IPS-18c (cell line): ENCODE measurements at regions not wholly inside any gene's neighbourhood (a gene's known extent, or its start where the extent isn't known, plus 50 kb on each side); places are given as distances from the start of the nearest gene placed in this dataset.

Source experiments
- H3K4me3 ChIP-seq: 2 replicates; pipeline ENCODE4 v1.7.0; 2013; ENCODE audit warnings: low read depth, mild to moderate bottlenecking, low read length, moderate library complexity; ENCODE audit not compliant: insufficient read depth
- H3K9me3 ChIP-seq: one replicate; pipeline ENCODE4 v1.6.1; 2013; ENCODE audit warnings: mild to moderate bottlenecking, low read length, moderate library complexity; ENCODE audit not compliant: control insufficient read depth, insufficient read depth

DNA sequence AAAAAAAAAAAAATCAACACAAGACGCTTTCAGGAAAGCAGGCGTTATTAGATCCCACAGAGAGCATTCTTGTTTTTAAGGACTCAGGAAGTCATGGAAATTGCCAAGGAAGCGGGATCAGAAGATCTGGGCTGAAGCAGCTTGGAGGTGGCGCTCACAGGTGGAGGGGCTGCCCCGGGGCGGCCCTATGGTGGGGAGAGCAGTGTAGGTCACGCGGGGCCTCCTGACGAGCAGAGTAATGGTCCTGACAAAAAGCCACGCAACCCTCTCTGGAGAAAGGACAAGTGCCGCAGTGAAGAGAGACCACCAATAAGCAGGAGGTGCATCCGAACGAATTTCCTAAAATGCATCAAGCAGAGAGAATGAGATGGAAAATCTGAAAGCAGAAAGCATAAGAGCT is 407.0 kb downstream of the BRD1 start:
- H3K4me3 ChIP-seq: no peak overlapping the region
- no peaks in the 10 kb centered on the region for H3K9me3 ChIP-seq

DNA sequence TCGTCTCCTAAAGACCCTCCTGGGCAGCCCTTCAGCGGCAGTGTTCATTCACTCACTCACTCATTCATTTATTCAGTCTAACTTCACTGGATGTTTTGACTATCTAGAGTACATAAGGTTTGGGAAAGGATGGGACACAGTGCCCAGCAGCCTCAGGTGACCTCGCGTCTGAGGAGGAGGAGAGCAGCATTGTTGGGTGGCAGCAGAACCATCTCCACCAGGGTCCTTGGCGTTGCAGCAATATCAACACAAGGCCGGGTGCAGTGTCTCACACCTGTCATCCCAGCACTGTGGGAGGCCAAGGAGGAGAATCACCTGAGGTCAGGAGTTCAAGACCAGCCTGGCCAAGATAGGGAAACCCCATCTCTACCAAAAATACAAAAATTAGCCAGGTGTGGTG is 408.0 kb downstream of the BRD1 start:
- Histone ChIP-seq H3K9me3 (no peaks in the 10 kb centered on the region), H3K4me3 (no peak overlapping the region)

DNA sequence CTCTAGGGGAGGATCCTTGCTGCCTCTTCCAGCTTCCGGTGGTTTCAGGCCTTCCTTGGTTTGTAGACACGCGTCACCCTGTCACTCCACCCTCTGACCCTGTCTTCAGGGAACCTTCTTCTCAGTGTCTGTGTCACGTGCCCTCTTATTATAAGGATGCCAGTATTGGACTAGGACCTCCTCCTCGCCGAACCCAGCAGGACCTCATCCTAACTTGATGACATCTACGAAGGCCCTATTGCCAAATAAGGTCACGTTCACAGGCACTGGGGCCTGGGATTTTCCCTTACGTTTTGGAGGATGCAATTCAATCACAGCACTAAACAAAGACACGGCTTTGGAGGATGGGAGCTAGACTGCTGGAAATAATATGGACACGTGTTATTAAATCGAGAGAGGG is 408.7 kb downstream of the BRD1 start:
- no peak overlapping the region for H3K4me3 ChIP-seq

DNA sequence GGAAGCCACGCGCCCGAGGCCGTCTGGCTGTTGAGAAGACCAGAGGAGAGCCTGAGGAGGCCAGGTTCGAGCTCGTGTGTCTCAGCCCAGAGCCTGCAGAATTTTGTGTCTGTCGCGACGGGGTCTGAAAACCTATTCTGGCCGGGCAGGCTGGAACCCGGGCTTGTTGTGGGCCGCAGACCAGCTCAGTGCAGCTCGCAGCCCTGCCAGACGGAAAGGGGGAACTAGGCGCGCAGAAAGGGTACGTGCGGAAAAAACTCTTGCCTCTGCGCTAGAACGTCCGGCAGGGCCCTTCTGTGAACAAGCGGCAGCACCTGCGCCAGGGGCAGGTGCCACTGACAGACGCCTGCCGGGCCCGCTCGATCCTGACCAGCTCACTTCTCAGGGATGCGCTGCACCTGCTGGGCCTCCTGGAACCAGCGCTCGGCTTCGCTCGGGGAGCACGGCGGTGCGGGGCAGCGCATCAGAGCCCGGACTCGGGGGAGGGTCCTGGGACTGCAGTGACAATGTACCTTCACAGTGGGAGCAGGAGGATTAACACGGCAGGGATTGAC is 409.3 kb downstream of the BRD1 start:
- Histone ChIP-seq H3K4me3 (no peak overlapping the region), H3K9me3 (no peaks in the 10 kb centered on the region)

More for the DNA sequence above, 408.7 kb downstream of the BRD1 start:
- H3K9me3 ChIP-seq: no peaks in the 10 kb centered on the region

DNA sequence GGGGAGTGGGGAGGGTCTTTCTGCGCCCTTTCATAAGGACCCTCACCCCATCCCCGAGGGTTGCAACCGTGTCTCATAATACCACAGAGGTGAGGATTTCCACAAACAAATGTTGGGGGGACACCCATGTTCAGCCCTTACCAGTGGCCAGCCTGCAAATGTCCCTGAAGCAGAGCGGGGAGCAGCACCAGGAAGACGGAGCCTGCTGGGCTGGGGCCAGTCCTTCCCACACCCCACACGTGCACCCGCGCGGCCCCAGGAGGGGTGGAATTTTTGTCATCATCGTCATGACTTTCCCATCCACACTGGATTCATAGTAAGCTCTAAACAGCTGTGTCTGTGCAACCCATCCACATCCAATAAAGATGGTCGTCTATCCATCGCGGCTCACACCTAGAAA is 409.8 kb downstream of the BRD1 start:
- H3K9me3 ChIP-seq: no peaks in the 10 kb centered on the region
- no peak overlapping the region for H3K4me3 ChIP-seq

DNA sequence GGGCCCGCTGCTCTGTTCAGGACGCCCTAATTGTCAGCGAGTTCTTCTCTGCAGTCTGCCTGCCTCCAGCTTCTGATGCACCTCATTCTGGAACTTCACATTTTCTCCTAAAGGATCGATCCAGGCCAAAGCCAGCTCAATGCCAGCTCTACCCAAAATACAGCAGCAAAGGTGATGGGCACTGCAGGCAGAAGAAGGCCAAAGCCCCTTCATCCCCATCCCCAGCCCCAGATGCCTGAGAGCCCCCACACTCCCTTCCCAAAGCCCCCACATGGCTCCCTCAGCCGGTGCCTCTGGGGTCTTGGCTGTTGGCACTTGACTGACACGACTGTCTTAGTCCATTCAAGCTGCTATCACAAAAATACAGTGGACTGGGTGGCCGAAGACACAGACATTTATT is 410.3 kb downstream of the BRD1 start:
- H3K4me3 ChIP-seq: no peak overlapping the region
- H3K9me3 ChIP-seq: no peaks in the 10 kb centered on the region

DNA sequence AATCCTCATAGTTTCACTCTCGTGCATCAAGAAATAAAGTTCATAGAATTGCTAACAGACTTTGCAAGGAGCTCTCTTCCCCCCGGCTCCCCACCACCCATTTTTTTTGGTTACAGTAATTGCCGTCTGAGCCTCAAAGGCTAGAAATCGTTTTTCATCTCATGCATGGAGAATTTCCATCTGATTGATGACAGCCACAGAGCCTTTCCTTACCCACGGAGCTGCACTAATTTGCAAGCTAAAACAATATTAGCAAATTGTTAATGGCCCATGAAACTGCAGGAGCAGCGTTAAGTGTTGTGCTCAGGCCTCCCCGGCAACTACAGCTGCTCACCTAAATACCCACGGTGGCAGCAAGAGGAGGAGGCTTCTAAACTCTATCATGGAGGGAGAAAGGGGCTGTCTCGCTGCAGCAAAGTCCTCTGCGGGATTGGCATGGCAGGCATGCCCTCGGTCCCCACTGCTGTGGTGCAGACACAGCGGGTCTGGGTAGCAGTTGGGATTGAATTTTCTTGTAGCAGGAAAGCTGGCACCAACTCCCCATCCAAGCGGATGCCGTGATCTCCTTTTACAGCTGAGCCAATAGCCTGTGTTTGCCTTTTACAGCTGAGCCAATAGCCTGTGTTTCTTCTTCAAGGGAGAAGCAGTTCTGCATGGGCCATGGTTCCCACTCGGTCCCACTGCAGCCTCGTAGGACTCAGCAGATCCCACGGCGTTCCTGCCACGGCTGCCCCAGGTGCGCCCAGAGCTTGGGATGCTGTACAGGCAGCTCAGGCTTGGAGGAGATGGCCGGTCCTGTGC is 412.3 kb downstream of the BRD1 start:
- Histone ChIP-seq H3K9me3 (no peaks in the 10 kb centered on the region), H3K4me3 (no peak overlapping the region)

DNA sequence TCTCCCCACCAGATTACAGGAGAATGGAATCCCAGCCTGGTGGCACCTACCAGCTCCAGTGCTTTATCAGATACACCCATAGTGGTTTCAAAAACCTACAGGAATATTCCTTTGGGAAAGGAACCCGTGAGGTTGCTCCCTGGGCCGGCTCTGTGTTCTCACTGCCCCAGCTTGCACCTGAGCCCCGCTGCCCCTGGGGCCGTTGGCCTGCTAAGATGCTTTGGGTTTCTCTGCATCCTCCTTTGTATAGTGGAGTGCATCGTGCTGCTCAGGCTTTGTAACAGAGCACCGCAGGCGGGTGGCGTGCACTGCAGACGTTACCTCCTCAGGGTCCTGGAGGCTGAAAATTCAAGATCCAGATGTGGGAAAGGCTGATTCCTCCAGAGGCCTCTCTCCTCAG is 414.1 kb downstream of the BRD1 start:
- Histone ChIP-seq H3K9me3 (no peaks in the 10 kb centered on the region), H3K4me3 (no peak overlapping the region)

DNA sequence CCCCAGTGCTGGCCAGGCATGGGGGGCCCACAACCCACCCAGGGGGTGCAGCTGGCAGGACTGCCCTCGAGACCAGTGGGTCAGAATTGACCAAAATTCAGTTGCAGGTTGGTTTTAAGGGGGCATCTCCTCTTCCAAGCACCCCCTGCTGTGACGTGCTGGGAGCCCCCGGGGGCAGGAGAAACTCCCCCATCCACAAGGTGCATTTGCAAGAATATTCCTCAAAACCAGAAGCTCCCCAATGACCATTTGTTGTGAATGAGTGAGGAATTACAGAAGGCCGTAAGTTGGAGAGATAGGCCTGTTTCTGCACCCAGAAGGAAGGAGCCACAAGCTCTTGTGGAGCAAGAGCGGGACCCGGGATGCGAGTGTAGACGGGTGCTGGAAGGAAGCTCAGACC is 414.5 kb downstream of the BRD1 start:
- Histone ChIP-seq H3K4me3 (no peak overlapping the region), H3K9me3 (no peaks in the 10 kb centered on the region)

DNA sequence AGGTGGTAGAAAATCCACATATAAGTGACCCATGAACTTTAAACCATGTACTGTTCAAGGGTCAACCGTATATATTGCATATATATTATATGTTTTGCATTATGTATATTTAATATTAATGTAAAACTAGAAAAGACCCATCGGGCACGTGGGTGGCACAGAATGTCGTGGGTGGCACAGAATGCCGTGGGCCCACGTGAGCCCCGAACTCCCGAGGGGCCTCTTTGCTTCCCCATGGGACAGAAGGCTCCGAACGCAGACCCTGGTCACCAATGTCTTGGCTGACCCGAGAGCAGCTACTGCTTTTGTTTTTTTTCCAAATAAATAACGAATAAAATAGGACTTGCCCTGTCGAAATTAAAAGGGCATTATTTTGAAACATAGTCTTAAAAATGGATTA is 415.4 kb downstream of the BRD1 start:
- Histone ChIP-seq H3K9me3 (no peaks in the 10 kb centered on the region), H3K4me3 (no peak overlapping the region)

DNA sequence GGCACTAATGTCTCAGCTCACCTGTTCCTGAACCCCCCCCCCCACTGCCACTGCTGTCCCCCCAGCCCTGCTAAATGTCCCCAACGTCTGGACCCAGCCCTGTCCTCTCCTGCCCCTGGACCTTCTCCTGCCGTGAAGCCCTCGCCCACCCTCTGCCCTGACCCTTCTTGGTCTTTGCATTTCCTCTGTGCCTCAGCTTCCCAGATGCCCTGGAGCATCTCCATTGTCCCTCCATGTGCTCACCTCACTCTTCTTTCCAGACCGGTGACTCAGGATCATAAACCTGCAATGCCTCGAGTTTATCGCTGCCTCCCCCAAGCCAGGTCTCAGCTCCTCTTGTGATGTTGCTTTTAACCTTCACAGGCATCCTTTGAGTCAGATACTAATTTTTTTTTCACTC is 416.4 kb downstream of the BRD1 start:
- no peak overlapping the region for H3K4me3 ChIP-seq
- H3K9me3 ChIP-seq: no peaks in the 10 kb centered on the region

DNA sequence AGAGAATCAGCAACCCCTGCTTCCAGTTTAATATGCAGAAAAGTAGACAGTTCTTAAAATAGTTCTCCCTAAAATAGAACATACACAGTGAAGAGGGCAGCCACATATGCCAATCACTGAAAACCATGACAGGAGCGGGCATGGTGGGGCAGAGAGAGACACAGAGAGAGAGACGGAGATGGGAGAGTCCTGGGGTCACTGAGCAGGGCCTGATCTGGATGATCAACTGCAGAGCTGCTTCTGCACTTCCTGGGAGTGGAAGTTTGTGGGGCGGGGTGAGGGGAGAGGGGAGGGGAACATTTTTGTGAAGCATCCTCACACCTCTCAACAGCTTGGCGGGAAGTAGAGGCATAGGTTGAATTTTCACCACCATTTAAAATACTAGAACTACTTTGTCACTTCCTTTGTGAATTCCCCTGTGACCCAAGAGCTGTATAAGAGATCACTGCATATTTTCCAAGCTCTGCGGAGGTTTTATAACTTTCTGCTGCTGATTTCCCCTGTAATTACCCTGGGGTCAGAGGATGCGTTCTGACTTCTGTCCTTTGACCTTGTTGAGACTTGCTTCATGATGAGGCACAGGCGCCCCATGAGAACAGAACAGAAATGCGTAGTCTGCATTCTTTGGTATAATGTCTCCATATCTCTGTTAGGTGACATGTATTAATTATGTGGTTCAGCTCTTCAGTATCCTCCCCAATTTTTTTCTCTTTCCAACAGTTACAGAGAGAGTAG is 419.4 kb downstream of the BRD1 start:
- Histone ChIP-seq H3K9me3 (no peaks in the 10 kb centered on the region), H3K4me3 (no peak overlapping the region)

DNA sequence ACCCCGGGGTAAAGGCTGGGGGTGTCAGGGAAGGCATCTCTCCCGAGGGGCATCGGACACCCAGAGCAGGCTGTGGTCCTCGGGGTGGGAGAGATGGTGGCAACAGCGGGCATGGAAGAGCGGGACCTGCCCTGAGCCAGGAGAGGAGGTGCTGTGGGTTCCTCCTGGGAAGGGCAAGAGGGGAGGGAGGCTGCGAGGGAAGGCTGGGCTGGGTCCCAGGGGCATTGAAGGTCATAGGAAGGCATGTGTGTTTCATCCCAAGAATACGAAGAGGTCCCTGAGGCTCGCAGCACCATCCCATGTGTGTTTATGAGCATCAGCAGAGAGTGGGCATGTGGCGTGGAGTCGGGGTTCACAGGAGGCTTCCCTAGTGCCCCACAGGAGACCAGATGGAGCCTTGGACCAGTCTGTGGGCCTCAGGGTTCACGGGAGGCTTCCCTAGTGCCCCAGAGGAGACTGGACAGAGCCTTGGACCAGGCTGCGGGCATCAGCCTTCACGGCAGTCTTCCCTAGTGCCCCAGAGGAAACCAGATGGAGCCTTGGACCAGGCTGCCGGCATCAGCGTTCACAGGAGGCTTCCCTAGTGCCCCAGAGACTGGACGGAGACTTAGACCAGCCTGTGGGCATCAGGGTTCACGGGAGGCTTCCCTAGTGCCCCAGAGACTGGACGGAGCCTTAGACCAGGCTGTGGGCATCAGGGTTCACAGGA is 420.6 kb downstream of the BRD1 start:
- Histone ChIP-seq H3K4me3 (no peak overlapping the region), H3K9me3 (no peaks in the 10 kb centered on the region)

DNA sequence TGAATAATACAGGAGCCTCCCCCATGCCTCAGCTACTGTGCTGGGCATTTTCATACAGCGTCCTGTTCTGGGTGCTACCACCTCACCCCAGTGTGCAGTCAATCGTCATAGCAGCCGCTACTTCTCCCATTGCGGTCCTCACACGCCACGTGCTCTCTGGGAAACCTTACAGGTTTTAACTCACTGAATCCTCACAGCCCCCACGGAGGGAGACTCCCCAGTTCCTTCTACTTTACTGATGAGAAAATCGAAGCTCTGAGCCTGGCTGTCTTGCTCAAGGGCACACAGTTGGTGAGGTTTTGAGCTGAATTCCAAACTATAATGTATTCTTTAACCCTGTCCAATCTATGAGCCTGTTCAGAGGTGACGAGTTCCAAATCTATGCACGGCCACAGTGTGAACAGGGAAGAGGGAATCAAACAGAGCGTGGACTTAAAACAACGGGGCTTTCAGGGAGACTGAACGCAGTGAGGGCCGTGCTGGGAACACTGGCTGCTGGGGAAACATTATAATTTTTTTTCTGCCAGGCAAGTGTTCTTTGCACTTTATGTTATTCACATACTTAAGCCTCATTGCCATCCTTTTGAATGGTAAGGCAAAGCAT is 421.5 kb downstream of the BRD1 start:
- H3K4me3 ChIP-seq: no peak overlapping the region
- H3K9me3 ChIP-seq: no peaks in the 10 kb centered on the region

DNA sequence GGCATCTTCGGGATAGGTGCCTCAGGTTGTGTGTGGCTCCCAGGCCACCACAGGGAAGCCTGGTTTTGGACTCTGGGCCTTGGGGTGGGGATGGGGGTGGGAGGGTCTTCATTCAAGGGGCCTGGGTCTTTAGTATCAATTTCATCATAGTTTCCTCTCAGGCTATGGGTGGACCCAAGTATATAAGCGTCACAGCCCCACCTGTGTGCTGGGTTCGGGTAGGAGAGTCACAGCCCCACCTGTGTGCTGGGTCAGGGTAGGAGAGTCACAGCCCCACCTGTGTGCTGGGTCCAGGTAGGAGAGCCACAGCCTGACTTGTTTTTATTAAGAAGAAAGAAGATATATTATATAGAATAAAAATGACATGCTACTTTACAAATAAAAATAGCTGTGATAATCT is 422.1 kb downstream of the BRD1 start:
- no peaks in the 10 kb centered on the region for H3K9me3 ChIP-seq
- no peak overlapping the region for H3K4me3 ChIP-seq

DNA sequence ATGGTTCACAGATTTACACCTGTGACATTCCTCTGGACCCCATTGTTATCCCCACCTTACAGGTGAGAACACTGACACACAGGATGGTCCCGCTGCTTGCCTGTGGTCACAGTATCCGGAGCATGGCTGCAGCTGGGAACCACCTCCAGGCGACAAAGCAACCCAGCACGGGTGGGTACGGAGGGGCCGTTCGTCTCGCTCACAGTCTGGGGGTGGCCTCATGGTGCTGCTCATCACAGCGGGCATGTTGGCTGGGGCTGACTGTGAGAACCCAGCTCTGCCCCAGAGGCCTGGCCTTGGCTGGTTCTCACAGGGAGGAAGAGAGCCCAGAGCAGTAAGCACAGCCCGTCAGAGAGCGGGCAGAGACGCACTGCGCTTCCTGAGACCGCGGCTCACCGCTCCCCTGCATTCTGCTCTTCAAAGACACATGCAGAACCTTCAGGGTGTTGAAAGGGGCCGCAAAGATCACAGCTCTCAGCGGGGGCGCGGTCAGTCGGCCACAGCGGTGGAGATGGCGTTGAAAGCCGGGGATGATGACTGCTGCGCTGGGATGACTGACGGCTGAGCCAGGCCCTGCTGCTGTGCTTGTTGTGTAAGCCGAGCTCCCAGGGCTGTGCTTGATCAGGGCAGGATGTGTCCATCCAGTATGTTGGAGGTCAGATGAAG is 423.0 kb downstream of the BRD1 start:
- H3K9me3 ChIP-seq: no peaks in the 10 kb centered on the region
- no peak overlapping the region for H3K4me3 ChIP-seq

DNA sequence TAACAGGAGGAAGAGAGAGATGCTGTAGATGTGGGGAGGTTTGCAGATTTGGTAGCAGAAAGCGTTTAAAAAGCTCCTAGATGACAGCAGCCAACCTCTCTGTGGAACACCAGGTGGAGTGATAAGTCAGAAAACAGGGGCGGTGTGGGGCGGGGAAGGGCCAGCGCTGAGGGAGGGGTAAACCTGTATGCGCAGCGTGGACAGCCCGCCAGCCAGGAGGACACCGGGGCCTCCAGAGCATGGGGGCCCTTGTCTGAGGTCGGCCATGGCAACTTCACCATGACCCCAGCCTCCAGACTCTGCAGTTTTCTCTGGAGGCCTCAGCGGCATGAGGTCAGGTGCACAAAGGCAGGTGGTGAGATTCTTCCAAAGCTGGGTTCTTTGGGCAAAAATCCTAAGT is 423.7 kb downstream of the BRD1 start:
- H3K9me3 ChIP-seq: no peaks in the 10 kb centered on the region
- H3K4me3 ChIP-seq: no peak overlapping the region
